H1 (cell line): ENCODE measurements at regions not wholly inside any gene's neighbourhood (a gene's known extent, or its start where the extent isn't known, plus 50 kb on each side); places are given as distances from the start of the nearest gene placed in this dataset.

ENCODE experiments used
- BRCA1 ChIP-seq: IDR thresholded peaks from 2 replicates; pipeline ENCODE4 v1.6.1; 2012; ENCODE audit warnings: low read depth, low read length, improper control_type of control experiment
- CHD1 ChIP-seq: IDR thresholded peaks from 2 replicates; pipeline ENCODE4 v1.6.1; 2012; ENCODE audit warnings: low read depth, low read length, improper control_type of control experiment
- CTCF ChIP-seq, 3 experiments: IDR thresholded peaks; 1 replicate in 2 of 3; 2 replicates in 1 of 3; pipeline versions ENCODE4 v1.5.1 to v1.6.1; 2011; ENCODE audit warnings: low read length in 3 of 3, mild to moderate bottlenecking in 3 of 3, inconsistent platforms in 2 of 3, low read depth in 1 of 3, moderate library complexity in 1 of 3; ENCODE audit not compliant: insufficient read depth in 1 of 3; ENCODE audit errors: control extremely low read depth in 1 of 3
- JUND ChIP-seq: IDR thresholded peaks from 2 replicates; pipeline ENCODE4 v1.6.1; 2011; ENCODE audit warnings: mild to moderate bottlenecking, improper control_type of control experiment, low read length
- MAX ChIP-seq: IDR thresholded peaks from 2 replicates; pipeline ENCODE4 v1.6.1; 2012; ENCODE audit warnings: inconsistent platforms
- POLR2A ChIP-seq, 2 experiments: IDR thresholded peaks; 1 replicate in 1 of 2; 2 replicates in 1 of 2; pipeline ENCODE4 v1.6.1; 2011; ENCODE audit warnings: low read depth in 2 of 2, low read length in 2 of 2, mild to moderate bottlenecking in 2 of 2; ENCODE audit errors: control extremely low read depth in 1 of 2
- POLR2AphosphoS5 ChIP-seq: IDR thresholded peaks from 2 replicates; pipeline ENCODE4 v1.6.1; 2011; ENCODE audit warnings: low read depth, low read length
- SP2 ChIP-seq: IDR thresholded peaks from 2 replicates; pipeline ENCODE4 v1.6.1; 2012; ENCODE audit warnings: mild to moderate bottlenecking, low read length, inconsistent platforms
- TCF12 ChIP-seq: IDR thresholded peaks from 2 replicates; pipeline ENCODE4 v1.6.1; 2011; ENCODE audit warnings: low read depth, mild to moderate bottlenecking, low read length
- USF2 ChIP-seq: IDR thresholded peaks from 2 replicates; pipeline ENCODE4 v1.6.1; 2011; ENCODE audit warnings: low read length, improper control_type of control experiment

GRCh38 chr22:47389201-47389600 is 626.8 kb downstream of the TBC1D22A start:
- TF ChIP-seq POLR2AphosphoS5 = no peak
- no peak for TF ChIP-seq CTCF (IDR thresholded peaks at IDR 0.05; ENCODE audit: control extremely low read depth in 1 of 3, insufficient read depth in 1 of 3, low read depth in 1 of 3, low read length in 3 of 3)
- no peak for TF ChIP-seq MAX
- no peak for TF ChIP-seq POLR2A (IDR thresholded peaks at IDR 0.05; ENCODE audit: control extremely low read depth in 1 of 2, low read depth in 2 of 2, low read length in 2 of 2)
- no peak for TF ChIP-seq SP2
- no peak for TF ChIP-seq TCF12
- TF ChIP-seq JUND = no peak
- TF ChIP-seq USF2 = no peak
- TF ChIP-seq CHD1 = no peak
- no peak for TF ChIP-seq BRCA1
